HepG2 (cell line): ENCODE measurements at regions not wholly inside any gene's neighbourhood (a gene's known extent, or its start where the extent isn't known, plus 50 kb on each side); places are given as distances from the start of the nearest gene placed in this dataset.
"Not testable (repeated sequence)": the region's sequence is repeated elsewhere in the genome, so short reads cannot be mapped to it uniquely, and the experiment has no call there.

ENCODE experiments used
- ATAC-seq: fragments of 200-7000 bp; cut with Tn5 transposase; 3 replicates; pipeline ENCODE4 v1.9.1; 2020; ENCODE audit warnings: mild to moderate bottlenecking, moderate library complexity
- BruUV-seq: library from RNA; stranded (reverse); fragments of 400-500 nt; replicated peaks from 2 replicates; lab custom pipeline; 2021; lab: Mats Ljungman, UMichigan
- CTCF ChIA-PET: fragments of 300-600 bp; formaldehyde crosslinking; extraction: SDS; loops from one replicate; lab custom pipeline; 2021; ENCODE audit warnings: low total read pairs, inconsistent platforms, low intra/inter-chr PET ratio; lab: Yijun Ruan, JAX
- POLR2A ChIA-PET: fragments of 350-600 bp; sonication (Branson Sonifier 250); formaldehyde crosslinking; loops from one replicate; lab custom pipeline; 2020; ENCODE audit warnings: antibody characterized with exemption, inconsistent platforms; lab: Yijun Ruan, JAX
- DNase-seq: peaks from one replicate; pipeline ENCODE4 v3.0.0-alpha.2; 2015; ENCODE audit warnings: low spot score
- FAIRE-seq: peaks from 3 replicates; lab custom pipeline; 2011; peaks lifted over from hg19 to GRCh38; lab: Jason Lieb, UNC
- H2AFZ ChIP-seq: one replicate; pipeline ENCODE4 v1.6.1; 2011; ENCODE audit warnings: low read length, inconsistent platforms
- H3K27ac ChIP-seq: fragments of 300-600 bp; 3 replicates; pipeline ENCODE4 v1.8.0; 2011; ENCODE audit warnings: mixed run types, mild to moderate bottlenecking, mixed read lengths, low read length, inconsistent platforms; ENCODE audit not compliant: insufficient read depth; ENCODE audit errors: extremely low read length
- H3K27me3 ChIP-seq, 2 experiments: fragments of 200-600 bp in 1 of 2; 2 replicates in 1 of 2; 3 replicates in 1 of 2; pipeline versions ENCODE4 v1.6.0 to v1.8.0; 2011; ENCODE audit warnings: low read length in 2 of 2, mild to moderate bottlenecking in 2 of 2, moderate library complexity in 2 of 2, inconsistent platforms in 1 of 2; ENCODE audit not compliant: insufficient read depth in 2 of 2, control insufficient read depth in 1 of 2
- H3K36me3 ChIP-seq, 2 experiments: fragments of 200-600 bp in 1 of 2; replicated peaks in 1 of 2; 2 replicates in 1 of 2; 3 replicates in 1 of 2; pipeline versions ENCODE4 v1.5.1 to v1.8.0; 2011; ENCODE audit warnings: low read length in 2 of 2, inconsistent platforms in 1 of 2; ENCODE audit not compliant: insufficient read depth in 2 of 2, control insufficient read depth in 1 of 2
- H3K4me1 ChIP-seq: 2 replicates; pipeline ENCODE4 v1.5.1; 2012; ENCODE audit warnings: low read length, inconsistent platforms; ENCODE audit not compliant: insufficient read depth
- H3K4me2 ChIP-seq: 2 replicates; pipeline ENCODE4 v1.6.0; 2011; ENCODE audit warnings: low read depth, low read length, inconsistent platforms
- H3K4me3 ChIP-seq, 3 experiments: fragments of 200-600 bp in 1 of 3; sonication (generic), shearing (Covaris generic) in 1 of 3; replicated peaks in 1 of 3; 2 replicates each; pipeline ENCODE4 v1.5.1; 2011 to 2016; ENCODE audit warnings: low read length in 3 of 3, inconsistent platforms in 2 of 3, low read depth in 2 of 3, mild to moderate bottlenecking in 2 of 3, control low read depth in 1 of 3, mixed read lengths in 1 of 3; ENCODE audit not compliant: insufficient read depth in 1 of 3
- H3K79me2 ChIP-seq: one replicate; pipeline ENCODE4 v1.6.1; 2011; ENCODE audit warnings: low read length, inconsistent platforms; ENCODE audit not compliant: insufficient read depth
- H3K9ac ChIP-seq: 2 replicates; pipeline ENCODE4 v1.6.0; 2011; ENCODE audit warnings: mild to moderate bottlenecking, low read depth, low read length, inconsistent platforms; ENCODE audit not compliant: insufficient read depth
- H3K9me3 ChIP-seq: 2 replicates; pipeline ENCODE4 v1.5.1; 2012; ENCODE audit warnings: mild to moderate bottlenecking, low read length
- H4K20me1 ChIP-seq: 2 replicates; pipeline ENCODE4 v1.6.0; 2011; ENCODE audit warnings: inconsistent platforms, mild to moderate bottlenecking, low read length, moderate library complexity; ENCODE audit not compliant: insufficient read depth
- WGBS: methylation state at CpG from one replicate; pipeline ENCODE4 v1.1.6; 2017; ENCODE audit warnings: low lambda C conversion rate; 5-methylcytosine and 5-hydroxymethylcytosine counted together
- in situ Hi-C: cut with HindIII; loops from 2 replicates; pipeline ENCODE4 v1.10.0; 2017; ENCODE audit warnings: low pct_unique_long_range_greater_than_20kb; ENCODE audit not compliant: extremely low pct_ligation_motif_present
- intact Hi-C: fragments of 100-400 bp; cut with micrococcal nuclease; formaldehyde crosslinking; loops from one replicate; pipeline ENCODE4 v1.10.0; 2022; ENCODE audit not compliant: unreplicated experiment

GRCh38 chr7:63566886-63567285, 431.8 kb upstream of the ZNF722 start:
- H3K36me3 ChIP-seq, in situ Hi-C loops, CTCF ChIA-PET, DNase-seq, ATAC-seq, FAIRE-seq, intact Hi-C loops, BruUV-seq, H4K20me1 ChIP-seq, H3K79me2 ChIP-seq, H3K9ac ChIP-seq, H3K27me3 ChIP-seq, H3K4me3 ChIP-seq, H2AFZ ChIP-seq, H3K4me2 ChIP-seq, H3K27ac ChIP-seq, H3K4me1 ChIP-seq, POLR2A ChIA-PET: not testable (repeated sequence)
- WGBS = 11% methylated on average over 7 of the region's 11 CpGs
- peaks cover 16% of the 10 kb centered on the region for H3K9me3 ChIP-seq

- in situ Hi-C loops, H3K27me3 ChIP-seq, DNase-seq, ATAC-seq, H3K4me1 ChIP-seq, H4K20me1 ChIP-seq, POLR2A ChIA-PET, H3K4me2 ChIP-seq, CTCF ChIA-PET, FAIRE-seq, intact Hi-C loops, H3K27ac ChIP-seq, H3K36me3 ChIP-seq, H3K79me2 ChIP-seq, BruUV-seq, H3K9ac ChIP-seq, H3K4me3 ChIP-seq, H2AFZ ChIP-seq: not testable (repeated sequence)
- H3K9me3 ChIP-seq = peaks cover 16% of the 10 kb centered on the region
- 70% methylated on average over 19 of the region's 25 CpGs for WGBS
These were observed 431.0 kb upstream of the ZNF722 start for GRCh38 chr7:63567636-63568035.

DNA sequence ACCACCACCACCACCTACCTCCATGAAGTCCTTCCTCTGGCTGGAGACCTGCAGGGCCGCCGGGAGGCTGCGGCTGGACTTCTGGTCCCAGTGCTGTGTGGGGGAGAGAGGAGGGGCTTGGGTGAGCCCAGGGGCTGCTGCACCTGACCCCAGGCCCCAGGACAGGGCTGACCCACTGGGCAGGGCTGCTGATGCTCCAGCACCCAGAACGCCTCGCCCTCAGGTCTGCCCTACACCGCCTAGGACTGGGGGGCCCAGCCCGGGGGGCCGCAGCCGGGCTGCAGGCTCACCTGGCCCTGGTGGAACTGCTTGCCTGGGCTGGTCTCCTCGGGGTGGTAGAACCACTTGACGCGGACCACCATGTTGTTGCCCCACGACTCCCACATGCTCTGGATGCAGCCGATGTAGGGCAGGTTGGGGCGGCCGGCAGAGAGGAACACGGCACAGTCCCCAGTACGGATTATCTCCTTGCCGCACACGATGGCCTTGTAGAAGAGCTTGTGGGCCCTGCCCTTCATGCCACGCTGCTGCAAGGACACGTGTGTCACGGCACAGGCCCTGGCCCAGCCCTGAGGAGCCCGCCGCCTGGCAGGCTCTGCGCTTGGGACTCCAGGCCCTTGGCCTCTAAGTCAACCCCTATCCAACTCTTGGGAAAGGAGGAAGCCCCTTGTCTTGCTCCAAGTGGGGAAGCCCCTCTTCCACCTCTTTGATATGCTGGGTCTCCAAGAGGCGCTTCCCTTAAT, 429.9 kb upstream of the ZNF722 start:
- ATAC-seq, in situ Hi-C loops, H3K27ac ChIP-seq, H3K4me3 ChIP-seq, H3K27me3 ChIP-seq, intact Hi-C loops, H3K79me2 ChIP-seq, H4K20me1 ChIP-seq, H3K36me3 ChIP-seq, DNase-seq, FAIRE-seq, H3K4me1 ChIP-seq, H3K9ac ChIP-seq, POLR2A ChIA-PET, H3K4me2 ChIP-seq, CTCF ChIA-PET, BruUV-seq, H2AFZ ChIP-seq: not testable (repeated sequence)
- WGBS = 45% methylated on average over 4 of the region's 27 CpGs
- peaks cover 16% of the 10 kb centered on the region for H3K9me3 ChIP-seq
